Gastroesophageal sphincter (tissue), 3 donors: ENCODE measurements at regions not wholly inside any gene's neighbourhood (a gene's known extent, or its start where the extent isn't known, plus 50 kb on each side); places are given as distances from the start of the nearest gene placed in this dataset.

ENCODE experiments used
- POLR2A ChIP-seq, 2 donors: fragments of 450-650 bp; IDR thresholded peaks; one replicate each; pipeline ENCODE4 v1.6.1; 2017; ENCODE audit warnings: antibody characterized with exemption in 2 of 2, mild to moderate bottlenecking in 2 of 2, moderate library complexity in 1 of 2
- TF ChIP-seq, protein P1 (sequence below), 4 experiments: fragments of 200-600 bp in 2 of 4; fragments of 450-650 bp in 2 of 4; sonication (generic) in 1 of 4; IDR thresholded peaks; one replicate each; pipeline ENCODE4 v1.5.1; 2017 to 2019; ENCODE audit warnings: antibody characterized with exemption in 4 of 4, mild to moderate bottlenecking in 2 of 4, moderate library complexity in 2 of 4

DNA sequence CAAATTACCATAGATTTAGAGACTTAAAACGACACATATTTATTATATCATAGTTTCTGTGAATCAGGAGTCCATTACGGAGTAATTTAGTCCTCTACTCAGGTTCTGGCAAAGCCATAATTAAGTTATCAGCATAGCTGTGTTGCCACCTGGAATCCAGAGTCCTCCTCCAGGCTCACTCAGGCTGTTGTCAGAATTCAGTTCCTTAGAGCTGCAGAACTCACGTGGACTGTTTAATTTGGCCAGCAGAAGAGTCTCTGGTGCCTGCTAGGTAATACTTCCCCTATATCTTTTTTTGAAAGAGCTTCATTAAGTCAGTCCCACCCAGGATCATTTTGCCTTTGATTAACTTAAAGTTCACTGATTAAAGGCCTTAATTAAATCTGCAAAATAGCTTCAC lies 891.5 kb downstream of the SUCLG1 start:
- TF ChIP-seq POLR2A (IDR thresholded peaks at IDR 0.05), result no peak
- TF ChIP-seq, protein P1, sequence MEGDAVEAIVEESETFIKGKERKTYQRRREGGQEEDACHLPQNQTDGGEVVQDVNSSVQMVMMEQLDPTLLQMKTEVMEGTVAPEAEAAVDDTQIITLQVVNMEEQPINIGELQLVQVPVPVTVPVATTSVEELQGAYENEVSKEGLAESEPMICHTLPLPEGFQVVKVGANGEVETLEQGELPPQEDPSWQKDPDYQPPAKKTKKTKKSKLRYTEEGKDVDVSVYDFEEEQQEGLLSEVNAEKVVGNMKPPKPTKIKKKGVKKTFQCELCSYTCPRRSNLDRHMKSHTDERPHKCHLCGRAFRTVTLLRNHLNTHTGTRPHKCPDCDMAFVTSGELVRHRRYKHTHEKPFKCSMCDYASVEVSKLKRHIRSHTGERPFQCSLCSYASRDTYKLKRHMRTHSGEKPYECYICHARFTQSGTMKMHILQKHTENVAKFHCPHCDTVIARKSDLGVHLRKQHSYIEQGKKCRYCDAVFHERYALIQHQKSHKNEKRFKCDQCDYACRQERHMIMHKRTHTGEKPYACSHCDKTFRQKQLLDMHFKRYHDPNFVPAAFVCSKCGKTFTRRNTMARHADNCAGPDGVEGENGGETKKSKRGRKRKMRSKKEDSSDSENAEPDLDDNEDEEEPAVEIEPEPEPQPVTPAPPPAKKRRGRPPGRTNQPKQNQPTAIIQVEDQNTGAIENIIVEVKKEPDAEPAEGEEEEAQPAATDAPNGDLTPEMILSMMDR (IDR thresholded peaks at IDR 0.05), result no peak
